ENCODE measurements at regions not wholly inside any gene's neighbourhood (a gene's known extent, or its start where the extent isn't known, plus 50 kb on each side); places are given as distances from the start of the nearest gene placed in this dataset.

DNA sequence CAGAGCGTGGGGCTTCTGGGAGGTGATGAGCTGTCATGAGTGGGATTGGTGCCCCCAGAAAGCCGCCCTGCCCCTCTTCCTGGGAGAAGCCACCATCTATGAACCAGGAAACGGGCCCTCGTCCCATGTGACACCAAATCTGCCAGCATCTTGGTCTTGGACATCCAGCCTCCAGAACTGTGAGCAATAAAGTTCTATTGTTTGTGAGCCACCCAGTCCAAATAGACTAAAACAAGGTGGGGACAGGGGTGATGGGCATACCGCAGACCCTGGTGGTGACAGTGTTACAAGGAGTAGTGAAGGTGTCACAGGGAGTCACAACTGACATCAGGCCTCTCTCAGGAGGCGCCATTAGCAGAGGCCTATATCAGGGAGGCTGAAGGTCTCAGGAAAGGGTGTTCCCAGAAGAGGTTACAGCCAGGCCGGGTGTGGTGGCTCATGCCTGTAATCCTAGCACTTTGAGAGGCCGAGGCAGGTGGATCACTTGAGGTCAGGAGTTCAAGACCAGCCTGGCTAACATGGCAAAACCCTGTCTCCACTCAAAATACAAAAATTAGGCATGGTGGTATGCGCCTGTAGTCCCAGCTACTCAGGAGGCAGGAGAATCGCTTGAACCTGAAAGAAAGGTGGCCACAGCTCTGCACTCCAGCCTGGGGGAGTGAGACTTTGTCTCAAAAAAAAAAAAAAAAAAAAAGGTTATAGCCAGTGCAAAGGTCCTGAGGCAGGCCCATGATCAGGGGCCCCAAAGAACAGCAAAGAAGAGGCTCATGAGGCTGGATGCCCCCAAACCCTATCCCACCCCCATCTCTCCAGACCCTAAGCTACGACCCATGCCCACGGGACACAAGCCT lies 53.0 kb downstream of the NCOR2 start:
- WGBS (ENCODE audit: insufficient coverage), result 98% methylated on average over 8 of the region's 12 CpGs
- H3K36me3 Mint-ChIP-seq, result peaks cover 40 to 58% of the 10 kb centered on the region in 2 donors
- peaks cover 100% of the 10 kb centered on the region for H4K20me1 ChIP-seq (ENCODE audit: insufficient read depth, low read length)

DNA sequence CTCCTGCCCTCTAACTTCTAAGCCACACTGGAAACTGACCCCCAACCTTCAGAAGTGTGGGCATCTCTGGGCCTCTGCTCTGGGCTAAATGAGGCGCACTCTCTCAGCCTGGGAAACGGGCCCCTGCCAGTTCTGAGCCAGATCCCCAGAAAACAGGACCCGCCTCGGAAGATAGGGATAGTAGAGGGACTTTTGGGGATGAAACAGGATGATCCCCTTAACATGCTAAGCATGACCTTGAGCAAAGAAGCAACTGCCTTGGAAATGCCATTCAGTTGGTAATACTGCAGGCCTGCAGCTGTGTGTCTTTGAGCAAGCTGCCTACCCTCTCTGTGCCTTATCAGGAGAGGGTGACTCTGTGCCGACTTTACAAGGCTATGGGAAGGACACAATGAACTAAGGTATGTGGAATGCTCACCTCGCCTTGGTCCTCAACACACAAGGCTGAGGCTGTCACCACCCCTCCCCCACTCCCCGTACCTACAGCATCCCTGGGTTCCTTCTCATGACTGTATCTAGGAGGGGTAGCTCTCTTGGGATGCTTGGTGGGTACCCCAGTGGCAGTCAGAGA lies 54.0 kb downstream of the NCOR2 start:
- no peak for DNase-seq
- Mint-ChIP-seq H3K36me3 (peaks cover 33 to 53% of the 10 kb centered on the region in 2 donors), H3K4me1 (peaks cover 49% of the 10 kb centered on the region), H3K9me3 (peaks cover 0 to 2% (median 0%) of the 10 kb centered on the region in 7 donors), H3K27ac (peak overlapping the region in 2 of 7 donors; percentile 50 to 52), H3K27me3 (ENCODE audit: low read depth in 3 of 3) (peaks cover 0 to 6% (median 5%) of the 10 kb centered on the region in 3 donors), H3K4me3 (no peak overlapping the region)
- TF ChIP-seq, protein P1, sequence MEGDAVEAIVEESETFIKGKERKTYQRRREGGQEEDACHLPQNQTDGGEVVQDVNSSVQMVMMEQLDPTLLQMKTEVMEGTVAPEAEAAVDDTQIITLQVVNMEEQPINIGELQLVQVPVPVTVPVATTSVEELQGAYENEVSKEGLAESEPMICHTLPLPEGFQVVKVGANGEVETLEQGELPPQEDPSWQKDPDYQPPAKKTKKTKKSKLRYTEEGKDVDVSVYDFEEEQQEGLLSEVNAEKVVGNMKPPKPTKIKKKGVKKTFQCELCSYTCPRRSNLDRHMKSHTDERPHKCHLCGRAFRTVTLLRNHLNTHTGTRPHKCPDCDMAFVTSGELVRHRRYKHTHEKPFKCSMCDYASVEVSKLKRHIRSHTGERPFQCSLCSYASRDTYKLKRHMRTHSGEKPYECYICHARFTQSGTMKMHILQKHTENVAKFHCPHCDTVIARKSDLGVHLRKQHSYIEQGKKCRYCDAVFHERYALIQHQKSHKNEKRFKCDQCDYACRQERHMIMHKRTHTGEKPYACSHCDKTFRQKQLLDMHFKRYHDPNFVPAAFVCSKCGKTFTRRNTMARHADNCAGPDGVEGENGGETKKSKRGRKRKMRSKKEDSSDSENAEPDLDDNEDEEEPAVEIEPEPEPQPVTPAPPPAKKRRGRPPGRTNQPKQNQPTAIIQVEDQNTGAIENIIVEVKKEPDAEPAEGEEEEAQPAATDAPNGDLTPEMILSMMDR (IDR thresholded peaks at IDR 0.05), result no peak
- peaks cover 100% of the 10 kb centered on the region for H4K20me1 ChIP-seq (ENCODE audit: insufficient read depth, low read length)
- H2AFZ ChIP-seq (ENCODE audit: insufficient read depth, low read depth, low read length, poor library complexity, severe bottlenecking), result no peak overlapping the region
- no peak overlapping the region for H3K9ac ChIP-seq (ENCODE audit: insufficient read depth, low read length, poor library complexity, severe bottlenecking)
- peak overlapping the region in 1 of 2 donors; percentile 6 for H3K27ac ChIP-seq (ENCODE audit: low read depth in 1 of 2, low read length in 2 of 2)
- H3K27me3 ChIP-seq (ENCODE audit: control insufficient read depth in 2 of 2, insufficient read depth in 2 of 2, low read length in 2 of 2), result no peaks in the 10 kb centered on the region
- H3K9me3 ChIP-seq (replicated peaks in 1 of 2; ENCODE audit: control insufficient read depth in 1 of 2, insufficient read depth in 1 of 2, low read length in 2 of 2), result no peaks in the 10 kb centered on the region
- no peak overlapping the region for H3K4me3 ChIP-seq (replicated peaks in 1 of 3; ENCODE audit: low read depth in 2 of 3, low read length in 3 of 3)
- H3K4me1 ChIP-seq (ENCODE audit: control insufficient read depth in 1 of 2, insufficient read depth in 2 of 2, low read length in 2 of 2), result peaks cover 19 to 51% of the 10 kb centered on the region in 2 donors
- peaks cover 100% of the 10 kb centered on the region for H3K79me2 ChIP-seq (ENCODE audit: insufficient read depth, low read length)
- H3K4me2 ChIP-seq (replicated peaks; ENCODE audit: extremely low read depth, low read length, poor library complexity, severe bottlenecking), result no peak overlapping the region
- peaks cover 19 to 42% of the 10 kb centered on the region in 2 donors for H3K36me3 ChIP-seq (replicated peaks in 1 of 2; ENCODE audit: control insufficient read depth in 1 of 2, insufficient read depth in 2 of 2, low read length in 2 of 2)
- intact Hi-C loops (cut with micrococcal nuclease), result no loop called here
- 100% methylated on average over 3 of the region's 7 CpGs for WGBS (ENCODE audit: insufficient coverage)

More for the DNA sequence above, 53.0 kb downstream of the NCOR2 start:
- Histone ChIP-seq H3K4me1 (ENCODE audit: control insufficient read depth in 1 of 2, insufficient read depth in 2 of 2, low read length in 2 of 2) (peaks cover 29 to 53% of the 10 kb centered on the region in 2 donors), H3K9ac (ENCODE audit: insufficient read depth, low read length, poor library complexity, severe bottlenecking) (no peak overlapping the region), H3K4me3 (replicated peaks in 1 of 3; ENCODE audit: low read depth in 2 of 3, low read length in 3 of 3) (no peak overlapping the region), H3K27ac (ENCODE audit: low read depth in 1 of 2, low read length in 2 of 2) (no peak overlapping the region), H3K79me2 (ENCODE audit: insufficient read depth, low read length) (peaks cover 100% of the 10 kb centered on the region), H3K27me3 (ENCODE audit: control insufficient read depth in 2 of 2, insufficient read depth in 2 of 2, low read length in 2 of 2) (no peaks in the 10 kb centered on the region), H3K9me3 (replicated peaks in 1 of 2; ENCODE audit: control insufficient read depth in 1 of 2, insufficient read depth in 1 of 2, low read length in 2 of 2) (no peaks in the 10 kb centered on the region), H2AFZ (ENCODE audit: insufficient read depth, low read depth, low read length, poor library complexity, severe bottlenecking) (no peak overlapping the region), H3K36me3 (replicated peaks in 1 of 2; ENCODE audit: control insufficient read depth in 1 of 2, insufficient read depth in 2 of 2, low read length in 2 of 2) (peaks cover 19 to 42% of the 10 kb centered on the region in 2 donors), H3K4me2 (replicated peaks; ENCODE audit: extremely low read depth, low read length, poor library complexity, severe bottlenecking) (no peak overlapping the region)
- Mint-ChIP-seq H3K9me3 (peaks cover 0 to 2% (median 0%) of the 10 kb centered on the region in 7 donors), H3K27ac (peak overlapping the region in 5 of 7 donors; percentile 11 to 68 (median 25)), H3K4me1 (peaks cover 49% of the 10 kb centered on the region), H3K4me3 (no peak overlapping the region), H3K27me3 (ENCODE audit: low read depth in 3 of 3) (peaks cover 4 to 12% (median 7%) of the 10 kb centered on the region in 3 donors)
- TF ChIP-seq, protein P1 (IDR thresholded peaks at IDR 0.05), result no peak
- intact Hi-C loops (cut with micrococcal nuclease), result no loop called here
- no peak for DNase-seq
